Dendritic cell treated with granulocyte-macrophage colony-stimulating factor and Interleukin-4, amounts not matched to agents 40 ng/mL and 50 ng/mL, for 4 days (primary cell): ENCODE measurements at regions not wholly inside any gene's neighbourhood (a gene's known extent, or its start where the extent isn't known, plus 50 kb on each side); places are given as distances from the start of the nearest gene placed in this dataset.

ENCODE experiments used
- H3K27ac Mint-ChIP-seq: one replicate; pipeline ENCODE4 v1.8.0; 2022; ENCODE audit warnings: mild to moderate bottlenecking, mixed read lengths
- H3K27me3 Mint-ChIP-seq: one replicate; pipeline ENCODE4 v1.8.0; 2022; ENCODE audit warnings: mild to moderate bottlenecking, mixed read lengths
- H3K36me3 Mint-ChIP-seq: one replicate; pipeline ENCODE4 v1.8.0; 2022; ENCODE audit warnings: low read depth, mixed read lengths
- H3K4me1 Mint-ChIP-seq: one replicate; pipeline ENCODE4 v1.8.0; 2022; ENCODE audit warnings: low read depth, mixed read lengths
- H3K4me3 Mint-ChIP-seq: one replicate; pipeline ENCODE4 v1.8.0; 2022; ENCODE audit warnings: mild to moderate bottlenecking, moderate library complexity, mixed read lengths
- H3K9me3 Mint-ChIP-seq: one replicate; pipeline ENCODE4 v1.8.0; 2022; ENCODE audit warnings: mixed read lengths
- intact Hi-C: fragments of 100-400 bp; cut with micrococcal nuclease; formaldehyde crosslinking; loops from one replicate; pipeline ENCODE4 v1.15.0; 2022

- Mint-ChIP-seq H3K36me3 (no peaks in the 10 kb centered on the region), H3K27me3 (no peaks in the 10 kb centered on the region), H3K27ac (no peak overlapping the region), H3K4me3 (no peak overlapping the region), H3K9me3 (peaks cover 9% of the 10 kb centered on the region), H3K4me1 (no peaks in the 10 kb centered on the region)
- intact Hi-C loops, result no loop called here
These were observed 88.9 kb upstream of the BNC2 start for GRCh38 chr9:16959391-16959790.

- Mint-ChIP-seq H3K27me3 (no peaks in the 10 kb centered on the region), H3K4me3 (no peak overlapping the region), H3K4me1 (no peaks in the 10 kb centered on the region), H3K9me3 (no peaks in the 10 kb centered on the region), H3K36me3 (no peaks in the 10 kb centered on the region), H3K27ac (no peak overlapping the region)
- intact Hi-C loops, result no loop called here
These were observed 83.6 kb upstream of the BNC2 start for GRCh38 chr9:16954040-16954439.

GRCh38 chr9:16951502-16951901 is 81.0 kb upstream of the BNC2 start:
- no peaks in the 10 kb centered on the region for H3K9me3 Mint-ChIP-seq
- no peaks in the 10 kb centered on the region for H3K36me3 Mint-ChIP-seq
- H3K27ac Mint-ChIP-seq, result no peak overlapping the region
- no peaks in the 10 kb centered on the region for H3K4me1 Mint-ChIP-seq
- intact Hi-C loops, result no loop called here
- H3K4me3 Mint-ChIP-seq, result no peak overlapping the region
- no peaks in the 10 kb centered on the region for H3K27me3 Mint-ChIP-seq

GRCh38 chr9:16950051-16950450 is 79.6 kb upstream of the BNC2 start:
- no peaks in the 10 kb centered on the region for H3K9me3 Mint-ChIP-seq
- no peaks in the 10 kb centered on the region for H3K36me3 Mint-ChIP-seq
- H3K4me1 Mint-ChIP-seq, result no peaks in the 10 kb centered on the region
- no peaks in the 10 kb centered on the region for H3K27me3 Mint-ChIP-seq
- intact Hi-C loops, result no loop called here
- H3K27ac Mint-ChIP-seq, result no peak overlapping the region
- H3K4me3 Mint-ChIP-seq, result no peak overlapping the region

GRCh38 chr9:16930578-16930977 is 60.1 kb upstream of the BNC2 start:
- no peak overlapping the region for H3K27ac Mint-ChIP-seq
- no peaks in the 10 kb centered on the region for H3K36me3 Mint-ChIP-seq
- H3K27me3 Mint-ChIP-seq, result no peaks in the 10 kb centered on the region
- no peaks in the 10 kb centered on the region for H3K4me1 Mint-ChIP-seq
- intact Hi-C loops, result no loop called here
- H3K4me3 Mint-ChIP-seq, result no peak overlapping the region
- no peaks in the 10 kb centered on the region for H3K9me3 Mint-ChIP-seq

GRCh38 chr9:16928179-16928945 is 57.9 kb upstream of the BNC2 start:
- no peak overlapping the region for H3K4me3 Mint-ChIP-seq
- no peak overlapping the region for H3K27ac Mint-ChIP-seq
- H3K9me3 Mint-ChIP-seq, result no peaks in the 10 kb centered on the region
- no peaks in the 10 kb centered on the region for H3K4me1 Mint-ChIP-seq
- H3K27me3 Mint-ChIP-seq, result no peaks in the 10 kb centered on the region
- intact Hi-C loops, result no loop called here
- H3K36me3 Mint-ChIP-seq, result no peaks in the 10 kb centered on the region

- intact Hi-C loops, result no loop called here
- Mint-ChIP-seq H3K4me3 (no peak overlapping the region), H3K27ac (no peak overlapping the region), H3K9me3 (no peaks in the 10 kb centered on the region), H3K4me1 (no peaks in the 10 kb centered on the region), H3K27me3 (no peaks in the 10 kb centered on the region), H3K36me3 (no peaks in the 10 kb centered on the region)
These were observed 55.0 kb upstream of the BNC2 start for GRCh38 chr9:16925426-16925825.

- Mint-ChIP-seq H3K36me3 (no peaks in the 10 kb centered on the region), H3K27ac (no peak overlapping the region), H3K4me1 (no peaks in the 10 kb centered on the region), H3K9me3 (no peaks in the 10 kb centered on the region), H3K4me3 (no peak overlapping the region), H3K27me3 (no peaks in the 10 kb centered on the region)
- intact Hi-C loops, result no loop called here
These were observed 53.9 kb upstream of the BNC2 start for GRCh38 chr9:16924311-16924915.

- H3K9me3 Mint-ChIP-seq, result peaks cover 2% of the 10 kb centered on the region
- no peaks in the 10 kb centered on the region for H3K27me3 Mint-ChIP-seq
- no peak overlapping the region for H3K27ac Mint-ChIP-seq
- no peaks in the 10 kb centered on the region for H3K36me3 Mint-ChIP-seq
- no peak overlapping the region for H3K4me3 Mint-ChIP-seq
- no peaks in the 10 kb centered on the region for H3K4me1 Mint-ChIP-seq
- intact Hi-C loops, result no loop called here
These were observed 51.4 kb upstream of the BNC2 start for GRCh38 chr9:16921855-16922254.
